ENCODE measurements at regions not wholly inside any gene's neighbourhood (a gene's known extent, or its start where the extent isn't known, plus 50 kb on each side); places are given as distances from the start of the nearest gene placed in this dataset.
A peak's percentile ranks its signal among the peaks of the same experiment; 100 is the strongest.

- no peak for TF ChIP-seq CTCF (IDR thresholded peaks at IDR 0.05; ENCODE audit: insufficient read depth, low read length, poor library complexity, severe bottlenecking)
- no peaks in the 10 kb centered on the region for H3K36me3 ChIP-seq (ENCODE audit: control insufficient read depth, insufficient read depth, low read length)
- DNase-seq (ENCODE audit: extremely low read depth, insufficient read length), result no peak
- H3K4me3 ChIP-seq (replicated peaks; ENCODE audit: low read depth, low read length), result no peak overlapping the region
- no peaks in the 10 kb centered on the region for H3K27me3 ChIP-seq (replicated peaks; ENCODE audit: control insufficient read depth, insufficient read depth, low read length)
Measured at GRCh38 chr5:88610586-88610985, 272.4 kb downstream of the MEF2C start.

- H3K36me3 ChIP-seq (ENCODE audit: control insufficient read depth, insufficient read depth, low read length), result no peaks in the 10 kb centered on the region
- no peak for DNase-seq (ENCODE audit: extremely low read depth, insufficient read length)
- H3K4me3 ChIP-seq (replicated peaks; ENCODE audit: low read depth, low read length), result no peak overlapping the region
- no peak for TF ChIP-seq CTCF (IDR thresholded peaks at IDR 0.05; ENCODE audit: insufficient read depth, low read length, poor library complexity, severe bottlenecking)
- no peaks in the 10 kb centered on the region for H3K27me3 ChIP-seq (replicated peaks; ENCODE audit: control insufficient read depth, insufficient read depth, low read length)
Measured at GRCh38 chr5:88607492-88607891, 275.5 kb downstream of the MEF2C start.

- TF ChIP-seq CTCF (IDR thresholded peaks at IDR 0.05; ENCODE audit: insufficient read depth, low read length, poor library complexity, severe bottlenecking), result no peak
- no peak for DNase-seq (ENCODE audit: extremely low read depth, insufficient read length)
- Histone ChIP-seq H3K4me3 (replicated peaks; ENCODE audit: low read depth, low read length) (no peak overlapping the region), H3K27me3 (replicated peaks; ENCODE audit: control insufficient read depth, insufficient read depth, low read length) (no peaks in the 10 kb centered on the region), H3K36me3 (ENCODE audit: control insufficient read depth, insufficient read depth, low read length) (no peaks in the 10 kb centered on the region)
Measured at GRCh38 chr5:88606626-88607025, 276.4 kb downstream of the MEF2C start.

- TF ChIP-seq CTCF (IDR thresholded peaks at IDR 0.05; ENCODE audit: insufficient read depth, low read length, poor library complexity, severe bottlenecking), result no peak
- Histone ChIP-seq H3K27me3 (replicated peaks; ENCODE audit: control insufficient read depth, insufficient read depth, low read length) (no peaks in the 10 kb centered on the region), H3K4me3 (replicated peaks; ENCODE audit: low read depth, low read length) (no peak overlapping the region), H3K36me3 (ENCODE audit: control insufficient read depth, insufficient read depth, low read length) (no peaks in the 10 kb centered on the region)
- DNase-seq (ENCODE audit: extremely low read depth, insufficient read length), result no peak
Measured at GRCh38 chr5:88606173-88606572, 276.8 kb downstream of the MEF2C start.

GRCh38 chr5:88602584-88602983 lies 280.4 kb downstream of the MEF2C start:
- Histone ChIP-seq H3K4me3 (replicated peaks; ENCODE audit: low read depth, low read length) (no peak overlapping the region), H3K27me3 (replicated peaks; ENCODE audit: control insufficient read depth, insufficient read depth, low read length) (no peaks in the 10 kb centered on the region), H3K36me3 (ENCODE audit: control insufficient read depth, insufficient read depth, low read length) (no peaks in the 10 kb centered on the region)
- no peak for DNase-seq (ENCODE audit: extremely low read depth, insufficient read length)
- peak; percentile 54 for TF ChIP-seq CTCF (IDR thresholded peaks at IDR 0.05; ENCODE audit: insufficient read depth, low read length, poor library complexity, severe bottlenecking)

- DNase-seq (ENCODE audit: extremely low read depth, insufficient read length), result no peak
- H3K27me3 ChIP-seq (replicated peaks; ENCODE audit: control insufficient read depth, insufficient read depth, low read length), result no peaks in the 10 kb centered on the region
- no peak for TF ChIP-seq CTCF (IDR thresholded peaks at IDR 0.05; ENCODE audit: insufficient read depth, low read length, poor library complexity, severe bottlenecking)
Measured at GRCh38 chr5:88594441-88594840, 288.5 kb downstream of the MEF2C start.

More at GRCh38 chr5:88594441-88594840, 288.5 kb downstream of the MEF2C start:
- H3K4me3 ChIP-seq (replicated peaks; ENCODE audit: low read depth, low read length), result no peak overlapping the region
- no peaks in the 10 kb centered on the region for H3K36me3 ChIP-seq (ENCODE audit: control insufficient read depth, insufficient read depth, low read length)

Data from GM06990 (cell line).